OCI-LY7 (cell line): ENCODE measurements at regions not wholly inside any gene's neighbourhood (a gene's known extent, or its start where the extent isn't known, plus 50 kb on each side); places are given as distances from the start of the nearest gene placed in this dataset.

Source experiments
- CTCF ChIP-seq: fragments of 200-600 bp; sonication (generic); conservative IDR thresholded peaks from 2 replicates; pipeline ENCODE4 v1.5.1; 2014; ENCODE audit warnings: mild to moderate bottlenecking, antibody characterized with exemption, low read length, moderate library complexity, mixed read lengths
- EZH2phosphoT487 ChIP-seq: fragments of 200-600 bp; sonication (generic); IDR thresholded peaks from 2 replicates; pipeline ENCODE4 v1.6.1; 2018; ENCODE audit warnings: low read depth, borderline replicate concordance, mild to moderate bottlenecking, mixed run types, antibody characterized with exemption, low read length, moderate library complexity, mixed read lengths

GRCh38 chr10:117078168-117078837 is 59.8 kb downstream of the VAX1 start:
- no peak for TF ChIP-seq CTCF
- no peak for TF ChIP-seq EZH2phosphoT487
